Endothelial cell of umbilical vein (primary cell): ENCODE measurements at regions not wholly inside any gene's neighbourhood (a gene's known extent, or its start where the extent isn't known, plus 50 kb on each side); places are given as distances from the start of the nearest gene placed in this dataset.

Source experiments
- BruUV-seq: library from RNA; stranded (reverse); fragments of 400-500 nt; replicated peaks from 2 replicates; lab custom pipeline; 2021; lab: Mats Ljungman, UMichigan
- CTCF ChIA-PET: fragments of 300-600, 350-600 bp; sonication (Branson Sonifier 250); formaldehyde crosslinking; loops from one replicate; lab custom pipeline; 2021; ENCODE audit warnings: antibody characterized with exemption, inconsistent platforms; lab: Charles Lee
- POLR2A ChIA-PET: fragments of 300-600, 350-600 bp; sonication (Branson Sonifier 250); formaldehyde crosslinking; loops from one replicate; lab custom pipeline; 2021; ENCODE audit warnings: antibody characterized with exemption, inconsistent platforms; lab: Charles Lee
- DNase-seq: peaks from one replicate; pipeline ENCODE4 v3.0.0-alpha.2; 2011; ENCODE audit warnings: low read depth, low spot score
- FAIRE-seq: peaks from 2 replicates; lab custom pipeline; 2011; peaks lifted over from hg19 to GRCh38; lab: Jason Lieb, UNC
- H2AFZ ChIP-seq: 2 replicates; pipeline ENCODE4 v1.6.0; 2012; ENCODE audit warnings: low read depth, low read length, control low read depth, inconsistent platforms
- H3K27ac ChIP-seq: 2 replicates; pipeline ENCODE4 v1.5.1; 2011; ENCODE audit warnings: low read depth, mild to moderate bottlenecking, control low read depth, low read length, moderate library complexity; ENCODE audit not compliant: insufficient read depth
- H3K27me3 ChIP-seq, 2 experiments: 2 replicates each; pipeline versions ENCODE4 v1.6.0 to v1.6.1; 2011; ENCODE audit warnings: low read length in 2 of 2, mixed read lengths in 1 of 2; ENCODE audit not compliant: control insufficient read depth in 2 of 2, insufficient read depth in 2 of 2
- H3K36me3 ChIP-seq, 2 experiments: 2 replicates in 1 of 2; 3 replicates in 1 of 2; pipeline ENCODE4 v1.5.1; 2011; ENCODE audit warnings: low read length in 2 of 2, mild to moderate bottlenecking in 1 of 2, moderate library complexity in 1 of 2; ENCODE audit not compliant: control insufficient read depth in 2 of 2, insufficient read depth in 2 of 2; ENCODE audit errors: extremely low read depth in 1 of 2
- H3K4me1 ChIP-seq: 3 replicates; pipeline ENCODE4 v1.5.1; 2011; ENCODE audit warnings: mild to moderate bottlenecking, low read length; ENCODE audit not compliant: control insufficient read depth, insufficient read depth; ENCODE audit errors: extremely low read depth
- H3K4me2 ChIP-seq: 2 replicates; pipeline ENCODE4 v1.6.1; 2011; ENCODE audit warnings: low read length, control low read depth, mixed read lengths; ENCODE audit not compliant: insufficient read depth
- H3K4me3 ChIP-seq, 3 experiments: fragments of 200-600 bp in 1 of 3; sonication (generic), shearing (Covaris generic) in 1 of 3; replicated peaks in 1 of 3; 2 replicates each; pipeline ENCODE4 v1.5.1; 2011 to 2016; ENCODE audit warnings: control low read depth in 3 of 3, low read length in 3 of 3, mild to moderate bottlenecking in 2 of 3, inconsistent platforms in 1 of 3, low read depth in 1 of 3, moderate library complexity in 1 of 3; ENCODE audit not compliant: insufficient read depth in 1 of 3
- H3K79me2 ChIP-seq: 2 replicates; pipeline ENCODE4 v1.6.0; 2012; ENCODE audit warnings: low read length, inconsistent platforms; ENCODE audit not compliant: control insufficient read depth, insufficient read depth
- H3K9ac ChIP-seq: replicated peaks from 2 replicates; pipeline ENCODE3; 2011; ENCODE audit warnings: low read length, control low read depth; ENCODE audit not compliant: insufficient read depth; ENCODE audit errors: extremely low read depth
- H3K9me1 ChIP-seq: replicated peaks from 3 replicates; pipeline ENCODE4 v1.6.0; 2011; ENCODE audit warnings: mild to moderate bottlenecking, low read length; ENCODE audit not compliant: control insufficient read depth, insufficient read depth; ENCODE audit errors: extremely low read depth
- H3K9me3 ChIP-seq: replicated peaks from 2 replicates; pipeline ENCODE4 v1.5.1; 2012; ENCODE audit warnings: low read length, inconsistent platforms; ENCODE audit not compliant: control insufficient read depth, insufficient read depth
- H4K20me1 ChIP-seq: replicated peaks from 2 replicates; pipeline ENCODE3; 2011; ENCODE audit warnings: mild to moderate bottlenecking, low read length; ENCODE audit not compliant: control insufficient read depth, insufficient read depth; ENCODE audit errors: extremely low read depth
- CTCF ChIP-seq, 2 donors: IDR thresholded peaks; 1 replicate in 1 of 2; 2 replicates in 1 of 2; pipeline ENCODE4 v1.5.1; 2011; ENCODE audit warnings: low read length in 2 of 2, mild to moderate bottlenecking in 2 of 2, moderate library complexity in 2 of 2, control low read depth in 1 of 2, inconsistent platforms in 1 of 2, low read depth in 1 of 2; ENCODE audit not compliant: insufficient read depth in 1 of 2; ENCODE audit errors: extremely low read depth in 1 of 2
- EZH2 ChIP-seq: IDR thresholded peaks from 2 replicates; pipeline ENCODE4 v1.6.1; 2012; ENCODE audit warnings: borderline replicate concordance, low read depth, mild to moderate bottlenecking, moderate library complexity, low read length, inconsistent platforms; ENCODE audit not compliant: severe bottlenecking
- FOS ChIP-seq: IDR thresholded peaks from 2 replicates; pipeline ENCODE4 v1.6.1; 2011; ENCODE audit warnings: mild to moderate bottlenecking, low read length, moderate library complexity, borderline replicate concordance; ENCODE audit not compliant: insufficient read depth
- GATA2 ChIP-seq: IDR thresholded peaks from 2 replicates; pipeline ENCODE4 v1.7.0; 2011; ENCODE audit warnings: low read depth, mild to moderate bottlenecking, moderate library complexity, mixed read lengths, low read length; ENCODE audit not compliant: insufficient read length, insufficient read depth
- JUN ChIP-seq: IDR thresholded peaks from 2 replicates; pipeline ENCODE4 v1.6.1; 2011; ENCODE audit warnings: borderline replicate concordance, low read depth; ENCODE audit not compliant: insufficient read length, insufficient read depth
- MAX ChIP-seq: IDR thresholded peaks from 2 replicates; pipeline ENCODE4 v1.6.1; 2011; ENCODE audit not compliant: insufficient read depth, insufficient read length
- MYC ChIP-seq: IDR thresholded peaks from one replicate; pipeline ENCODE4 v1.6.1; 2011; ENCODE audit warnings: mild to moderate bottlenecking, low read depth, low read length
- POLR2A ChIP-seq: IDR thresholded peaks from 2 replicates; pipeline ENCODE4 v1.6.1; 2012; ENCODE audit warnings: low read depth, mild to moderate bottlenecking, control low read depth, low read length
- POLR2AphosphoS5 ChIP-seq: IDR thresholded peaks from 2 replicates; pipeline ENCODE4 v1.6.1; 2012; ENCODE audit warnings: low read depth, mild to moderate bottlenecking, control low read depth, low read length, moderate library complexity; ENCODE audit not compliant: insufficient read depth
- dilution Hi-C: fragments of 300-500 bp; cut with MboI; formaldehyde crosslinking; loops from one replicate; pipeline ENCODE4 v1.15.0; 2019; ENCODE audit warnings: low sequenced_read_pairs; ENCODE audit not compliant: extremely low pct_ligation_motif_present
- intact Hi-C: fragments of 100-400 bp; cut with micrococcal nuclease; formaldehyde crosslinking; loops from one replicate; pipeline ENCODE4 v1.10.0; 2022

DNA sequence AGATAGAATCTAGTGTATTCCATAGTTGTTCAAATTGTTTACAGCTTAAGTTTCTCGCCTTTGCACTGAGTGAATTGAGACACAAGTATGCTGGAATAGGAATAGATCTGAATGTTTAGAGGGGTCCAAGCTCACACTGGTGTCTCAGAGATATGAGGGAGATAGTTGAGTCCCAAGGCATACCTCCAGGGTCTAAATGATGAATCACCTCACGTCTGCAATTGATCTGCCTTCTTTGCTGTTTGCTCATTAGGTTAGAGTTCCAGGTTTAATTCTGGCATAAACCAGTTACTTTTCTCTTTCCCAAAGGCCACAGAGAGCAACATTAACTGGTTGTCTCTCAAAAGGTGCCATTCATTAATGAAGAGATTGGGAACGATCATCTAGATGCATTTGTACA lies 106.3 kb upstream of the MME start:
- Histone ChIP-seq H3K4me1 (peaks cover 7% of the 10 kb centered on the region), H3K27ac (no peak overlapping the region), H3K4me3 (no peak overlapping the region), H3K36me3 (no peaks in the 10 kb centered on the region), H3K9me1 (no peaks in the 10 kb centered on the region), H4K20me1 (no peaks in the 10 kb centered on the region), H3K4me2 (no peak overlapping the region), H3K79me2 (no peaks in the 10 kb centered on the region), H3K9me3 (no peaks in the 10 kb centered on the region), H3K9ac (no peak overlapping the region), H3K27me3 (no peaks in the 10 kb centered on the region), H2AFZ (no peak overlapping the region)
- TF ChIP-seq EZH2 (no peak), POLR2A (no peak), MAX (no peak), CTCF (IDR thresholded peaks at IDR 0.05; ENCODE audit: extremely low read depth in 1 of 2, insufficient read depth in 1 of 2, low read depth in 1 of 2, low read length in 2 of 2) (no peak), FOS (no peak), GATA2 (no peak), MYC (no peak), JUN (no peak), POLR2AphosphoS5 (no peak)
- POLR2A ChIA-PET = no interaction called here
- dilution Hi-C loops = no loop called here
- no peak for FAIRE-seq
- intact Hi-C loops = no loop called here
- no peak for DNase-seq
- CTCF ChIA-PET = no interaction called here
- no TSS peak for BruUV-seq
